Activated naive CD4-positive, alpha-beta T cell treated with anti-CD3 and anti-CD28 coated beads, Interleukin-2, amount 50 U/mL, for 24 hours (primary cell): ENCODE measurements at regions not wholly inside any gene's neighbourhood (a gene's known extent, or its start where the extent isn't known, plus 50 kb on each side); places are given as distances from the start of the nearest gene placed in this dataset.

Source experiments
- H3K27ac Mint-ChIP-seq: one replicate; pipeline ENCODE4 v1.8.0; 2021; ENCODE audit warnings: mild to moderate bottlenecking, mixed read lengths
- H3K27me3 Mint-ChIP-seq: one replicate; pipeline ENCODE4 v1.8.0; 2021; ENCODE audit warnings: mixed read lengths
- H3K36me3 Mint-ChIP-seq: one replicate; pipeline ENCODE4 v1.8.0; 2021; ENCODE audit warnings: mixed read lengths
- H3K4me1 Mint-ChIP-seq: one replicate; pipeline ENCODE4 v1.8.0; 2021; ENCODE audit warnings: mixed read lengths
- H3K4me3 Mint-ChIP-seq: one replicate; pipeline ENCODE4 v1.8.0; 2021; ENCODE audit warnings: mild to moderate bottlenecking, mixed read lengths
- H3K9me3 Mint-ChIP-seq: one replicate; pipeline ENCODE4 v1.8.0; 2021; ENCODE audit warnings: mixed read lengths

DNA sequence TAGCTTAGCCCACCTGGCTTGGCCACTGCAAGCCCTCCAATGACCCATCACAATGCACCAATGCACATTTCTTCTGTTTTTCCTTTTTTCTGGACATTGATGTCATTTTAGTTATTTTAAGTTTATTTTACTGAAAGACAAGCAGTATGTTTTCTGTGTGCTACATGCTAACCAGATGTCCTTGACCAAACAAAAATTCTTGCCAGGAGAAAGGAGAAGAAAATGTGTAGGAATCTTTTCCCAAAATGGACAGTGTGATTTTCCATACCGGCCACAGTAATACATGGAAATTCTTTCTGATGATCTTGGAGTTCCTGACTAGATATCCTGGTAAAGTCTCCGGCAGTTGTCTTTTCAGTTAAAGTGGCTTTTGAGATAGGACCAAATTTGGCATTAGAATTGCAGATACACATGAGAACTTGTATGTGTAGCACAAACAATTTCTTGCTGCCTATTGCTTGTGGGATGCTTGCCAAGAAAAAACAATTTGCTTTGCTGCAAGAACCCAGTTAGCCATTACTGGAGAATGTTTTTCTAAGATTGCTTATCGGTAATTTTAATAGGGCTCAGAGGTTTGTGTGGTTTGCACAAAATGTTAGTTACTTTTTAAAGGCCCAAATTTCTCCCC lies 696.5 kb upstream of the CITED2 start:
- no peaks in the 10 kb centered on the region for H3K9me3 Mint-ChIP-seq
- H3K27ac Mint-ChIP-seq, result no peak overlapping the region
- H3K36me3 Mint-ChIP-seq, result no peaks in the 10 kb centered on the region
- H3K4me1 Mint-ChIP-seq, result no peaks in the 10 kb centered on the region
- H3K27me3 Mint-ChIP-seq, result peaks cover 9% of the 10 kb centered on the region
- H3K4me3 Mint-ChIP-seq, result no peak overlapping the region

DNA sequence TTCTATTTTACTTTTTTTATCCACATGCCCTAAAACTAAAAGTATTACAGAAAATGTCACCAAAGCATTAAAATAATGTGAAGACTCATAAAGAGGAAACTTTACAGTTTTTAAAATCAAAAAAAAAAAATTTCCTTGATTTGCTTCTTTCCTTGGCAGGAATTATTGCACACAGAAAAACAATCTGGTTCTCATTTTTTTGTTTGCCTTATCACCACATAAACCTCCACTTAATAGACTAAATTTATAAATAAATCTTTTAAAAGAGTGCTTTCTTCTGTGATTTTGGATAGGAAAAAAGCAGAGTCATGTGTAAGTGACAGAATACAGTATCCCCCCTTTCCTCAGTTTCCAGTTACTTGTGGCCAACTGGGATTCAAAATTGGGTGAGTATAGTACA lies 695.1 kb upstream of the CITED2 start:
- Mint-ChIP-seq H3K4me1 (no peaks in the 10 kb centered on the region), H3K9me3 (no peaks in the 10 kb centered on the region), H3K36me3 (no peaks in the 10 kb centered on the region), H3K27me3 (peaks cover 5% of the 10 kb centered on the region), H3K4me3 (no peak overlapping the region), H3K27ac (no peak overlapping the region)

DNA sequence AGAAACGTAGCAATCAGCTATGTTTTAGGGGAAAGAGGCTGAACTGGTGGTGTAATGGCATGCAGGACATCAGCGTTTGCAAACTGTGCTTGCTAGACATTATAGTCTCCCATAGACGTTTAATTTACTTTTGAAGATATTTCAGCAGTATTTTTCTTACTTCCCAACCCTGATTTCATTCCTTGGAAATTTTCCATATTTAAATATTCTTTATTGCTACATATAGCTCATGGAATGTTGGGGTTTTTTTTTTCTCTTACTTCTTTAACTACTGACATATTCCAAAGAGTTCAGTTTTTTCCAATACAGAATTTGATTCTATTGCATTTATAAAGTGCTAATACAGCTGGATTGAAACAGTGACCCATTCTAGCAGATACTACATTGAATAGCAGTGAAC lies 694.4 kb upstream of the CITED2 start:
- no peak overlapping the region for H3K4me3 Mint-ChIP-seq
- H3K36me3 Mint-ChIP-seq, result no peaks in the 10 kb centered on the region
- H3K9me3 Mint-ChIP-seq, result no peaks in the 10 kb centered on the region
- no peaks in the 10 kb centered on the region for H3K4me1 Mint-ChIP-seq
- H3K27me3 Mint-ChIP-seq, result peaks cover 3% of the 10 kb centered on the region
- no peak overlapping the region for H3K27ac Mint-ChIP-seq

DNA sequence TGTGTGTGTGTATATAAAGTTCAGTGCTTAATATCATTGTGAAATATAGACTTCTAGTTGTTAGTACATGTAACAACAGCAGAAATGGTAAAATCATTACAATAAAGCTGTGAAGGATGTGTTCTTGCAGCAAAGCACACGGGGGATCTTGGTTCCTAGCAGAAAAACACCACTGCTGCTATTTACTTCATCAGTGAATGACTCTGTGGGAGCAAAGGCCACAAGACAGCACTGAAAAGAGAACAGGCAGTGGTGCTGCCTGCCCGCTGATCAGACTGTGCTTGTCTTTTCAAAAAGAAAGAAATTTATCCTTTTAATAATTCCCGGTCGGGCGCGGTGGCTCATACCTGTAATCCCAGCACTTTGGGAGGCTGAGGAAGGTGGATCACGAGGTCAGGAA lies 689.9 kb upstream of the CITED2 start:
- Mint-ChIP-seq H3K27ac (no peak overlapping the region), H3K9me3 (no peaks in the 10 kb centered on the region), H3K4me3 (no peak overlapping the region), H3K36me3 (no peaks in the 10 kb centered on the region), H3K4me1 (no peaks in the 10 kb centered on the region), H3K27me3 (peaks cover 5% of the 10 kb centered on the region)

DNA sequence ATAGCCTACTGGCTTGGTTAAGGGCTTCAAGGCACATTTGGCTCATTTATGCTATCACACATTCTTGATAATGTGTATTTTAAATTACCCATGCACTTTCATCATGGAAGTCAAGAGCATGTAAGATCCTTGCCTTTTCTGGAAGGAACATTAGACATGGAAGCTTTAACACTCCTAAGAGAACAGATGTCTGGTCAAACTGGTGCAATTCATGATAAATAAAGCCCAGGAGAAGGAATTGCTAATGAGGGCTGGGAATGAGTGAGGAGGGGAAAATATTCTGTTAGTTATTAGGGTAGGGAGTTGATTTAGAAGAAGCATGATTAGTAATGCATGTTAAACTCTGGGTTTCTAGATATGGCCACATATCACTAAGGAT lies 688.6 kb upstream of the CITED2 start:
- peaks cover 8% of the 10 kb centered on the region for H3K27me3 Mint-ChIP-seq
- H3K4me1 Mint-ChIP-seq, result no peaks in the 10 kb centered on the region
- no peaks in the 10 kb centered on the region for H3K9me3 Mint-ChIP-seq
- no peaks in the 10 kb centered on the region for H3K36me3 Mint-ChIP-seq
- no peak overlapping the region for H3K4me3 Mint-ChIP-seq
- no peak overlapping the region for H3K27ac Mint-ChIP-seq

DNA sequence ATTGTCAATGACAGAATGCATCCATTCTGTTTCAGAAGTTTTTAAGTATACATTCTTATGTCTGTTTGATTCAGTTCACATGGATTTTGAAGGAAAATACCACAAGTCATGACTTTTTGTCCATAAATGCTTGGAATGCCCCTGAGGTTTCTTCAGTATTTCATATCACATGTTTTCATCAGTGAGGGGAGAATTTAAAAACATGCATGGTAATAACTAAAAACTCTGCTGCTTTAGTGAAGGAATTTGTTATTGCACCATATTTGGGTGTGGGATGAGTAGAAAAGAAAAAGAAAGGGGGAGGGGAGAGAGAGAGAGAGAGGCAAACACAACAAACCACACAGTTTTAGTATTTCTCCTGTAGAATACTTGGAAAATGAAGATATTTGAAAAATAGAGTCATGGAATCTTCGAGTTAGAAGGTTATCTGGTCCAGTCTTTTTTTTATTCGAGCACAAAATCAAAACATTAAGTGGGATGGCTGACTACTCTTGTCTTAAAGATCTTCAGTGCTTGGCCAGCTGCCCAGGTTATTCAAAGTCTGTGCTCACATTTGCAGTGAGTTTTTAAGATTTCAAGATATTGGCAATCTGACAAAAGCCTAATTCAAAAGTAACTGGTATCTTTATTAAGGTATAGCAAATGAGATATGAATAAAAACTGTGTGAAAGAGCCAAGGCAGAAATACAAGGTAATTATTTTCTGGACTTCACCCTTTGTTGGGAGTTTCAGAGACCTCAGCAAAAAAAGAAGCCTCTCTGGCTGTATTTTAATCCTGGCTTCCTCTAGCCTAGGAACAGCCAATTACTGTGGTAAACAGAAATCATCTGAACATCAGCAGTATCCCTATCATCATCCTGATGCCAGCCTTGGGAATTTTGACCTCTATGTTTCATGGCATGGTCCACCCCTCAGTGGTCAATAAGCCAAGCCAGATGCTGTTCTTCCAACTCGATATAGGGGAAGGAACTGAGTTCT lies 687.9 kb upstream of the CITED2 start:
- Mint-ChIP-seq H3K36me3 (no peaks in the 10 kb centered on the region), H3K27me3 (peaks cover 8% of the 10 kb centered on the region), H3K4me3 (no peak overlapping the region), H3K27ac (no peak overlapping the region), H3K4me1 (no peaks in the 10 kb centered on the region), H3K9me3 (no peaks in the 10 kb centered on the region)

DNA sequence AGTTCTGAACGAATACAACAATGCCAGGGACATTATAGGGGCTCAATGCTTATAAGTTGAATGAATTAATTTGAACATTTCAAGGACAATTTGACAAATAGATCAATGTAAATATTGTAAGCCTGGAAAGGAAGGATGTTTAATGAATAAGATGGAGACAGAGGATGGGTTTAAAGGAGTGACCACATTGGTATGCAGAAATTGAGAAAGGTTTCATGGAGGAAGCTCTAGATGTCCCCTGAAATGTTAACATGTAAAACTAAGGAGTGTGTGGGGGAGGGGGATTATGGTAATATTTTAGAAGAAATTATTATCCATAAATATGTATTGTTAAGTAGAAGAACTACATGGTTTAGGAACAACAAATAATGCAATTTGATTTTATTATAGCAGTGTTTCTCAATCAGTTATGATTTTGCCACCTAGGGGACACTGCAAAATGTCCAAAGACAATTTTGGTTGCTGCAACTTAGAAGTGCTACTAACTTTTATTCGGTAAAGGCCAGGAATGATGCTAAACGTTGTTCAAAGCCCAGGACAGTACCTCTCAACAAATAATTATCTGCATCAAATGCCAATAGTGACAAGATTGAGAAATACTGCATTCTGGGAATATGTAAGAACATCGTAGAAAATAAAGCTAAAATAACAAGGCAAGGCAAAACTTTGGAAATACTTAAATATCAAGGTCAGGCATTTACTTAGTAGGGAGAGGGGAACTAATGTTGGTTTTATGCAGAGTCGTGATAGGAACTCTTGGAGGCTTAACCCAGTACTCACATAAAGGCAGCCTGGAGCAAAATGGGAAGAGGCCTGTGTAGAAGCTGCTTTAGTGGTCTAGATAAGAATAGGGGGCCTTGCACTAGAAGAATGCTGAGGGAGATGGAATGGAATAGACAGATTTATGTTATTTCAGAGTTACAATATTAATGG lies 686.9 kb upstream of the CITED2 start:
- Mint-ChIP-seq H3K4me3 (no peak overlapping the region), H3K9me3 (no peaks in the 10 kb centered on the region), H3K27ac (no peak overlapping the region), H3K27me3 (peaks cover 8% of the 10 kb centered on the region), H3K4me1 (no peaks in the 10 kb centered on the region), H3K36me3 (no peaks in the 10 kb centered on the region)

DNA sequence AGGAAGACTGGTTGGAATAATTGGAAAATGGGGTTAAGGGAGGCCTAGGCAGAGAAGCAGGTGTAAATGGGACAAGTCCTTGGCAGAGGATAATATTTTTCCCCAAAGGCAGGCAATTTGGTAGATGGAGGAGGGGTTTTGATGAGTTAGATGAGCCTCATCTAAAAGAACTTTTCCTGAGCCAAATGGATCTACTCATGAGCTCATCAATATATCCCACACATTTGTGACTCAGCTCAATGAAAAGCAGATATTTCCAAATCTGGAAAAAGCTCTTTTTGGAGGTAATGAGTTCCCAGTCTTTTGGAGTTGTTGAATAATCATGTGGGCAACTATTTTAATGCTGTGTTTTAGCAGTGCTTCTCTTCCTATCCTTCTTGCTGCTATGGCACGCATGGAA lies 685.5 kb upstream of the CITED2 start:
- Mint-ChIP-seq H3K9me3 (no peaks in the 10 kb centered on the region), H3K27me3 (peaks cover 8% of the 10 kb centered on the region), H3K4me3 (no peak overlapping the region), H3K27ac (no peak overlapping the region), H3K36me3 (no peaks in the 10 kb centered on the region), H3K4me1 (no peaks in the 10 kb centered on the region)

DNA sequence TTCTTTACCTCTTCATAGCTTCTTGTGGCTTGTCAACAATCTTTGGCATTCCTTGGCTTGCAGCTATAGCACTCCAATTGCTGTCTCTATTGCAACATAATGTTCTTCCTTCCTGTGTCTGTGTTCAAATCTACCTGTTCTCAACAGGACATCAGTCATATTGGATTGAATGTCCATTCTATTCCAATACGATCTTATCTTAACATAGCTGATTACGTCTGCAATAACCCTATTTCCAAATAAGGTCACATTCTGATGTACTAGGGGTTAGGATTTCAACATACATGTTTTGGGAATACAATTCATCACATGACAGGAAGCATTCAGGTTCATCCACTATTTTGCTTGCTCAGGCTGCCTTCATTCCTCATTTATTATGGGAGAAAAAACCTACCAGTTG lies 684.4 kb upstream of the CITED2 start:
- Mint-ChIP-seq H3K27me3 (peaks cover 11% of the 10 kb centered on the region), H3K9me3 (no peaks in the 10 kb centered on the region), H3K4me1 (no peaks in the 10 kb centered on the region), H3K36me3 (no peaks in the 10 kb centered on the region), H3K27ac (no peak overlapping the region), H3K4me3 (no peak overlapping the region)

DNA sequence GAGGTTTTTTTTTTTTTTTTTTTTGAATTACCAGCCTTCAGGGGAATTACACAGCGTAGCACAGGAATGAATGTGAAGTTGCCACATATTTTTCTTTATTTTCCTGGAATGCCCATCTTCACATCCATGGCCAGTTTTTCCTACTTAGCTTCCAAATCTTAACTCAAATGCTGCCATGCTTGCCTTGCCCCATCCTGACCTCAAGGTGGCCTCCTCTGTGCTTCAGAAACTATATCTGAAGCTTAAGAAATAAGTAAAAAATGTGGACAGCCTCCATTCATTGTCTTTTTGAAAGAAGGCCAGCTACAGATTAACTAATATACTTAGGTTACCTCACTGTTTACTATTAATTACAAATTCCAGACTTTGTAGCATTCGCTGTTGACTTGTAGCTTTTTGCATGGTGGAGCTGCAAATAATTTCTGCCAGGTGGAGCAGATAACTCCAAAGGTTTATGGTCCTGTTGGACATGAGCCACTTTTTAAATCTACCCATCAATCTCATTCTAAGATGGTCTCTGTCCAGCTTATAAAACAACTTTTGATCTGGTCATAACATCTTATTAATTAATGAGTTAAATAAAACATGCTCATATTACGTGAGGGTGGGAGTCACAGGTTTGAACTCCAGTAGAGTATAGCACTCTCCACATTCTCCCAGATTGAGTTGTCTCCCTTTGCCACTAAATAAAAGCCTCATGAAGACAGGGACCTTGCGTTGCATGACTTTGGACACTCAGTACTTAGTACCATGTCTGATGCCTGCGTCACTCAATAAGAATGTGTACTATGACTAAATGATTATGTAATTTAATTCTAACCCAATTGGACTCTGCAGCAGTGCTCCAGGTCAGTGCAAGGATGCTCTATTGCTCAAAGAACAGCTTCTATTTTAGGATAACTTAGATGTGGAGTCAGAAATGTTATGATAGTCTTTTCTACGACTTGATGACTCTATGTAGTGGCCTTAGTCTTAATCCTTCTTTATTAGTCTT lies 678.6 kb upstream of the CITED2 start:
- H3K36me3 Mint-ChIP-seq, result no peaks in the 10 kb centered on the region
- H3K4me1 Mint-ChIP-seq, result no peaks in the 10 kb centered on the region
- peaks cover 8% of the 10 kb centered on the region for H3K27me3 Mint-ChIP-seq
- H3K27ac Mint-ChIP-seq, result no peak overlapping the region
- no peaks in the 10 kb centered on the region for H3K9me3 Mint-ChIP-seq
- H3K4me3 Mint-ChIP-seq, result no peak overlapping the region

DNA sequence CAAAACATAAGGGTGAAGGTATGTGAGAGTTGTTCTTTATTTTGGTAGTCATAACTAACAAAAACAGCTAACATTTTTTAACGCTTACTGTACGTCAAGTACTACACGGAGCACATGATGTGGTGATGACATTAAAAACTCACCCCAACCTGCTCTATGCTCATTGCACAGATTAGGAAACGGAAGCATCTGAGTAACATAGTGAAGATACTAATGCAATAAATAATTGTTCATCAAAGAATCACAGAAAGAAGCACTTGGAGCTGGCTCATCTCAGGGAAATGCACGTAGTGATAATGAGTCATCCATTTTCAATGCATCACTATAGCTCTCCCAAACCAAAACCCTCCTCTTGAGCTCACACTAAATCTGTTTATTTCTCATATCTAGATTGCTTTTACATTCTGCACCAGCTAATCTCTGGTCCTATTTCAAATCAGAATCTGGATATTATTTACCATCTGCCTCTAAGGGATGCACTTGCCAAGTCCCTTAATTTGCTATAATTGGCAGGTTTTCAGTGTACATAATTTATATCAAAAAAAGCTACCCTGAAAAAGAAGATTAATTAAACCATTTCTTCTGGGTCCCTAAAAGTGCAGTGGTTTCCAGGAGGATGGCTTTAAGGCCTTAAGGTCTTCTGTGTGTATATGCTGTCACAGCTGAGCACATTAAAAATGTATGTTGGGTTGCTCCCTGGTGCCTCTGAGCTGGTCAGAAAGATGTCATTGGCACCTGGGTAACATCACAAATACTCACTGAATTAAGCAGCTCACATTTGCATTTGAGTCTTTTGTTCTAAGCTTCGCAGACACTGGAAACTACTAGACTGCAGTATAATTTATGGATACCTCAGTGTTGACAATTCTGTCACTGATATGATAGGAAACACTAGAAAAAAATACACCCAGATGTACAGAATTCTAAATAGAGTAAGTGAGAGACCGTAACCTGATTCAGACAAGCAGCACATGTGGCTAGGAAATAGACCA lies 677.4 kb upstream of the CITED2 start:
- no peaks in the 10 kb centered on the region for H3K36me3 Mint-ChIP-seq
- H3K4me1 Mint-ChIP-seq, result no peaks in the 10 kb centered on the region
- no peak overlapping the region for H3K27ac Mint-ChIP-seq
- no peaks in the 10 kb centered on the region for H3K9me3 Mint-ChIP-seq
- H3K27me3 Mint-ChIP-seq, result peaks cover 8% of the 10 kb centered on the region
- H3K4me3 Mint-ChIP-seq, result no peak overlapping the region

DNA sequence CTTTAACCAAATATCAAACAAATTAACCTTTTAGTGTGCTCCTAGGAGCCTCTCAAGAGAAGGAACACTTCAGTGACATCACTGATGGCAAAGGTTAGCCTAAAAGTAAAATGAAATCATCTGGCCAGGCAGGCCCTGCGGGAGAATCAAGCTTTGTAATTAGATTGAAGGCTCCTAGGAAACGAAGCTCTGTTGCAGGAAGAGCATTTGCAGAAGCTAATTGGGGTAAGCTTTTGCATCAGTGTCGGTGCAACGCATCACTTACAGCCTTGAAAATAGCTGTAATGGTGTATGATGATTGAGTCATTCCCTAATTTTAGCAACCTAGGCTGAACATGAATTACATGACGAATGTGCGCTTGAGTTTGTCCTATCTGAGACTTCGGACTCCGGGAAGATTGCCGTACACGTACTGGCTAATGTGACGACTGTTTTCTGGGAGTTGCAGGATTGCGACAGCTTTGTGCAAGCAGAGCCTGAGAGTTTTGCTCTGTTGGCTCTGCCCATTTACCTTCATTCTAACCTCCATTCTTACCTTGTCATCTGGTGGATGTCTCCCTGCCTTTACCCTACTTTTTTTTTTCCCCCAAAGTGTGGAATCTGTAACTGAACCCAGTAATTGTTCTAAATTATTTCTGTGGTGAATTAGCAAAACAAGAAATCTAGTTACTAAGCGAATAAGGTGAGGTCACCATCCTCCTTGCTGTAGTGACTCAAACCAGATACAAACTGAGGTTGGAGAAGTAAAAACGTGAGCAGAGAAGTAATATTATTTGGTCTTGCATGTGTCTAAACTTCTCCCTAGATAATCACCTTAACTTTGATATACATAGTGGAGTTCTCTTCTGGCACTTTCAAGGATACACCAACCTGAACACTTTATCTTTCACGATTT lies 675.9 kb upstream of the CITED2 start:
- Mint-ChIP-seq H3K27ac (no peak overlapping the region), H3K27me3 (peaks cover 8% of the 10 kb centered on the region), H3K9me3 (no peaks in the 10 kb centered on the region), H3K4me1 (no peaks in the 10 kb centered on the region), H3K4me3 (no peak overlapping the region), H3K36me3 (no peaks in the 10 kb centered on the region)

DNA sequence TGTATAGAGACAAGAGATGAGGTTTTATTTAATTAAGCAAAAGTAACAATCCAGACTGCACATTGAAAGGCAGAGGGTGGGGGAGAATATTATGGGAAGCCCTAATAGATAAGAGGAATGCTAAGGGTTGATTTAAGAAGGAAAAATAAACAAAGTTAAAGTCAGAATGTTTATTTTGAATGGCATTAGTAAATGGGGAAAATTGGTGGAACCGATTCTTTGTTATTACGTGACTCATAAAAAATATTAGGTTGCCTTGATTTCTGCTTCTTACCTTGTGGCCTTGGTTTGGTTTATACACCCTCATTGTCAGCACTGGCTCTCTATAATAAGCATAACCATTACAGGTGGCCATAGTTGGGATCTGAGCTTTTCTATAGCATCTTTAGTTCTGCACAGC lies 674.8 kb upstream of the CITED2 start:
- no peaks in the 10 kb centered on the region for H3K36me3 Mint-ChIP-seq
- H3K27ac Mint-ChIP-seq, result no peak overlapping the region
- no peak overlapping the region for H3K4me3 Mint-ChIP-seq
- H3K9me3 Mint-ChIP-seq, result no peaks in the 10 kb centered on the region
- peaks cover 7% of the 10 kb centered on the region for H3K27me3 Mint-ChIP-seq
- no peaks in the 10 kb centered on the region for H3K4me1 Mint-ChIP-seq
